ENCODE measurements at regions not wholly inside any gene's neighbourhood (a gene's known extent, or its start where the extent isn't known, plus 50 kb on each side); places are given as distances from the start of the nearest gene placed in this dataset.

- peak in 1 of 2 donors; percentile 34 for DNase-seq (ENCODE audit: low read depth in 2 of 2)
These were observed 434.5 kb downstream of the HDGFL1 start for GRCh38 chr6:23003671-23004467.

GRCh38 chr6:23006656-23007055, 437.3 kb downstream of the HDGFL1 start:
- peak in 1 of 2 donors; percentile 38 for DNase-seq (ENCODE audit: low read depth in 2 of 2)

GRCh38 chr6:23011615-23012014, 442.2 kb downstream of the HDGFL1 start:
- DNase-seq (ENCODE audit: low read depth in 2 of 2): no peak

GRCh38 chr6:23013776-23014175, 444.4 kb downstream of the HDGFL1 start:
- no peak for DNase-seq (ENCODE audit: low read depth in 2 of 2)

GRCh38 chr6:23016696-23017095, 447.3 kb downstream of the HDGFL1 start:
- peak in 1 of 2 donors; percentile 75 for DNase-seq (ENCODE audit: low read depth in 2 of 2)

- DNase-seq (ENCODE audit: low read depth in 2 of 2): no peak
These were observed 452.1 kb downstream of the HDGFL1 start for GRCh38 chr6:23021487-23021886.

- DNase-seq (ENCODE audit: low read depth in 2 of 2): no peak
These were observed 457.9 kb downstream of the HDGFL1 start for GRCh38 chr6:23027281-23027680.

GRCh38 chr6:23031986-23032385, 462.6 kb downstream of the HDGFL1 start:
- no peak for DNase-seq (ENCODE audit: low read depth in 2 of 2)

GRCh38 chr6:23034926-23035325, 465.6 kb downstream of the HDGFL1 start:
- DNase-seq (ENCODE audit: low read depth in 2 of 2): no peak

- DNase-seq (ENCODE audit: low read depth in 2 of 2): no peak
These were observed 467.1 kb downstream of the HDGFL1 start for GRCh38 chr6:23036406-23036983.

GRCh38 chr6:23040899-23041298, 471.5 kb downstream of the HDGFL1 start:
- no peak for DNase-seq (ENCODE audit: low read depth in 2 of 2)

GRCh38 chr6:23045280-23045679, 475.9 kb downstream of the HDGFL1 start:
- DNase-seq (ENCODE audit: low read depth in 2 of 2): no peak

GRCh38 chr6:23055523-23055922, 486.2 kb downstream of the HDGFL1 start:
- DNase-seq (ENCODE audit: low read depth in 2 of 2): no peak

- no peak for DNase-seq (ENCODE audit: low read depth in 2 of 2)
These were observed 504.5 kb downstream of the HDGFL1 start for GRCh38 chr6:23073821-23074220.

GRCh38 chr6:23077772-23078171, 508.4 kb downstream of the HDGFL1 start:
- DNase-seq (ENCODE audit: low read depth in 2 of 2): no peak

GRCh38 chr6:23081701-23082100, 512.3 kb downstream of the HDGFL1 start:
- no peak for DNase-seq (ENCODE audit: low read depth in 2 of 2)

GRCh38 chr6:23086100-23086499, 516.7 kb downstream of the HDGFL1 start:
- DNase-seq (ENCODE audit: low read depth in 2 of 2): no peak

GRCh38 chr6:23087471-23087870, 518.1 kb downstream of the HDGFL1 start:
- no peak for DNase-seq (ENCODE audit: low read depth in 2 of 2)

- no peak for DNase-seq (ENCODE audit: low read depth in 2 of 2)
These were observed 519.4 kb downstream of the HDGFL1 start for GRCh38 chr6:23088761-23089160.

- no peak for DNase-seq (ENCODE audit: low read depth in 2 of 2)
These were observed 520.6 kb downstream of the HDGFL1 start for GRCh38 chr6:23089981-23090380.

GRCh38 chr6:23091795-23092194, 522.4 kb downstream of the HDGFL1 start:
- no peak for DNase-seq (ENCODE audit: low read depth in 2 of 2)

- no peak for DNase-seq (ENCODE audit: low read depth in 2 of 2)
These were observed 527.5 kb downstream of the HDGFL1 start for GRCh38 chr6:23096876-23097275.

- DNase-seq (ENCODE audit: low read depth in 2 of 2): no peak
These were observed 528.2 kb downstream of the HDGFL1 start for GRCh38 chr6:23097566-23097965.
